CD14-positive monocyte (primary cell): ENCODE measurements at regions not wholly inside any gene's neighbourhood (a gene's known extent, or its start where the extent isn't known, plus 50 kb on each side); places are given as distances from the start of the nearest gene placed in this dataset.
"Not testable (repeated sequence)": the region's sequence is repeated elsewhere in the genome, so short reads cannot be mapped to it uniquely, and the experiment has no call there.

Experiments
- DNase-seq, 3 donors: peaks; one replicate each; pipeline ENCODE4 v3.0.0-alpha.2; 2011 to 2022
- H2AFZ ChIP-seq: 2 replicates; pipeline ENCODE4 v1.6.0; 2012; ENCODE audit warnings: mild to moderate bottlenecking, low read depth, low read length, inconsistent platforms; ENCODE audit not compliant: insufficient read depth, poor library complexity, severe bottlenecking
- H3K27ac ChIP-seq, 2 donors: 1 replicate in 1 of 2; 2 replicates in 1 of 2; pipeline ENCODE4 v1.5.1; 2012 to 2013; ENCODE audit warnings: low read length in 2 of 2, control low read depth in 1 of 2, inconsistent platforms in 1 of 2, low read depth in 1 of 2, mild to moderate bottlenecking in 1 of 2
- H3K27me3 ChIP-seq, 2 donors: one replicate each; pipeline versions ENCODE4 v1.6.0 to v1.6.1; 2011 to 2013; ENCODE audit warnings: low read length in 2 of 2; ENCODE audit not compliant: control insufficient read depth in 2 of 2, insufficient read depth in 2 of 2
- H3K36me3 ChIP-seq, 2 donors: replicated peaks in 1 of 2; 1 replicate in 1 of 2; 2 replicates in 1 of 2; pipeline versions ENCODE4 v1.5.1 to v1.6.1; 2012 to 2013; ENCODE audit warnings: low read length in 2 of 2, control low read depth in 1 of 2, inconsistent platforms in 1 of 2, mild to moderate bottlenecking in 1 of 2; ENCODE audit not compliant: insufficient read depth in 2 of 2, control insufficient read depth in 1 of 2
- H3K4me1 ChIP-seq, 2 donors: 1 replicate in 1 of 2; 2 replicates in 1 of 2; pipeline versions ENCODE4 v1.5.1 to v1.6.1; 2012 to 2013; ENCODE audit warnings: low read length in 2 of 2, control low read depth in 1 of 2, inconsistent platforms in 1 of 2, mild to moderate bottlenecking in 1 of 2, moderate library complexity in 1 of 2; ENCODE audit not compliant: insufficient read depth in 2 of 2, control insufficient read depth in 1 of 2
- H3K4me2 ChIP-seq: replicated peaks from 2 replicates; pipeline ENCODE3; 2012; ENCODE audit warnings: low read length, moderate library complexity, mild to moderate bottlenecking; ENCODE audit not compliant: poor library complexity, severe bottlenecking; ENCODE audit errors: extremely low read depth
- H3K4me3 ChIP-seq, 3 experiments: fragments of 200-600 bp in 1 of 3; sonication (generic) in 1 of 3; replicated peaks in 1 of 3; 1 replicate in 2 of 3; 2 replicates in 1 of 3; pipeline ENCODE4 v1.5.1; 2011 to 2013; ENCODE audit warnings: low read length in 3 of 3, mild to moderate bottlenecking in 3 of 3, control low read depth in 2 of 3, low read depth in 2 of 3, inconsistent platforms in 1 of 3, moderate library complexity in 1 of 3
- H3K79me2 ChIP-seq: 2 replicates; pipeline ENCODE4 v1.6.0; 2012; ENCODE audit warnings: mild to moderate bottlenecking, control low read depth, inconsistent platforms, low read length, moderate library complexity; ENCODE audit not compliant: insufficient read depth
- H3K9ac ChIP-seq: 2 replicates; pipeline ENCODE4 v1.6.0; 2017; ENCODE audit warnings: low read length, mild to moderate bottlenecking; ENCODE audit not compliant: insufficient read depth, poor library complexity, severe bottlenecking
- H3K9me3 ChIP-seq, 2 donors: replicated peaks in 1 of 2; 1 replicate in 1 of 2; 2 replicates in 1 of 2; pipeline versions ENCODE4 v1.5.1 to v1.6.1; 2012 to 2013; ENCODE audit warnings: low read length in 2 of 2, control low read depth in 1 of 2; ENCODE audit not compliant: control insufficient read depth in 1 of 2, insufficient read depth in 1 of 2
- H4K20me1 ChIP-seq: 2 replicates; pipeline ENCODE4 v1.6.0; 2012; ENCODE audit warnings: mild to moderate bottlenecking, low read length, control low read depth, moderate library complexity; ENCODE audit not compliant: insufficient read depth
- H3K27ac Mint-ChIP-seq, 7 donors: one replicate each; pipeline ENCODE4 v1.8.0; 2020; ENCODE audit warnings: mild to moderate bottlenecking in 7 of 7, mixed read lengths in 7 of 7, moderate library complexity in 6 of 7, inconsistent platforms in 2 of 7
- H3K27me3 Mint-ChIP-seq, 3 donors: one replicate each; pipeline ENCODE4 v1.8.0; 2021 to 2022; ENCODE audit warnings: low read depth in 3 of 3, mild to moderate bottlenecking in 3 of 3, mixed read lengths in 3 of 3, moderate library complexity in 3 of 3, inconsistent platforms in 1 of 3
- H3K36me3 Mint-ChIP-seq, 2 donors: one replicate each; pipeline ENCODE4 v1.8.0; 2020; ENCODE audit warnings: mixed read lengths in 2 of 2, inconsistent platforms in 1 of 2, mild to moderate bottlenecking in 1 of 2
- H3K4me1 Mint-ChIP-seq: one replicate; pipeline ENCODE4 v1.8.0; 2020; ENCODE audit warnings: mild to moderate bottlenecking, mixed read lengths
- H3K4me3 Mint-ChIP-seq, 2 donors: one replicate each; pipeline ENCODE4 v1.8.0; 2020; ENCODE audit warnings: mild to moderate bottlenecking in 2 of 2, mixed read lengths in 2 of 2, moderate library complexity in 1 of 2
- H3K9me3 Mint-ChIP-seq, 7 donors: one replicate each; pipeline ENCODE4 v1.8.0; 2020 to 2022; ENCODE audit warnings: mixed read lengths in 7 of 7, mild to moderate bottlenecking in 6 of 7, moderate library complexity in 6 of 7, inconsistent platforms in 2 of 7
- WGBS: methylation state at CpG from one replicate; pipeline ENCODE4 v1.1.5; 2013; ENCODE audit warnings: missing lambda C conversion rate; ENCODE audit not compliant: insufficient coverage; 5-methylcytosine and 5-hydroxymethylcytosine counted together
- intact Hi-C, 2 donors: fragments of 100-400 bp; cut with micrococcal nuclease; formaldehyde crosslinking; loops; one replicate each; pipeline versions ENCODE4 v1.15.0 to v1.15.1; 2023
- TF ChIP-seq, protein P1 (sequence below): fragments of 200-600 bp; IDR thresholded peaks from one replicate; pipeline ENCODE4 v1.8.0; 2022; ENCODE audit warnings: antibody characterized with exemption, mild to moderate bottlenecking

DNA sequence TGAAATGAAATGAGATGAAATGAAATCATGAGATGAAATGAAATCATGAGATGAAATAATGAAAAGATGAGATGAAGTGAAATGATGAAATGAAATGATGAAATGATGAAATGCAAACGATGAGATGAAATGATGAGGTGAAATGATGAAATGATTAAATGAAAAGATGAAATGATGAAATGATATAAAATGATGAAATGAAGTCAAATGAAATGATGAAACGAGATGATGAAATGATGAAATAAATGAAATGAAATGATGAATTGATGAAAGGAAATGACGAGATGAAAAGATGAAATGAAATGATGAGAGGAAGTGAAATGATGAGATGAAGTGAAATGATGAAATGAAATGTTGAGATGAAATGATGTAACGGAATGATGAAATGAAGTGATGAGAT lies 595.6 kb downstream of the TP53TG3F start:
- no peak overlapping the region for H3K4me3 Mint-ChIP-seq
- H3K36me3 Mint-ChIP-seq = no peaks in the 10 kb centered on the region
- peaks cover 0 to 9% of the 10 kb centered on the region in 2 donors for H3K27me3 ChIP-seq
- no peaks in the 10 kb centered on the region for H3K36me3 ChIP-seq
- H3K79me2 ChIP-seq = no peaks in the 10 kb centered on the region
- H3K27ac Mint-ChIP-seq = no peak overlapping the region
- H3K4me2 ChIP-seq = no peak overlapping the region
- H3K4me1 Mint-ChIP-seq = no peaks in the 10 kb centered on the region
- peaks cover 30 to 35% of the 10 kb centered on the region in 2 donors for H3K9me3 ChIP-seq
- TF ChIP-seq, protein P1, sequence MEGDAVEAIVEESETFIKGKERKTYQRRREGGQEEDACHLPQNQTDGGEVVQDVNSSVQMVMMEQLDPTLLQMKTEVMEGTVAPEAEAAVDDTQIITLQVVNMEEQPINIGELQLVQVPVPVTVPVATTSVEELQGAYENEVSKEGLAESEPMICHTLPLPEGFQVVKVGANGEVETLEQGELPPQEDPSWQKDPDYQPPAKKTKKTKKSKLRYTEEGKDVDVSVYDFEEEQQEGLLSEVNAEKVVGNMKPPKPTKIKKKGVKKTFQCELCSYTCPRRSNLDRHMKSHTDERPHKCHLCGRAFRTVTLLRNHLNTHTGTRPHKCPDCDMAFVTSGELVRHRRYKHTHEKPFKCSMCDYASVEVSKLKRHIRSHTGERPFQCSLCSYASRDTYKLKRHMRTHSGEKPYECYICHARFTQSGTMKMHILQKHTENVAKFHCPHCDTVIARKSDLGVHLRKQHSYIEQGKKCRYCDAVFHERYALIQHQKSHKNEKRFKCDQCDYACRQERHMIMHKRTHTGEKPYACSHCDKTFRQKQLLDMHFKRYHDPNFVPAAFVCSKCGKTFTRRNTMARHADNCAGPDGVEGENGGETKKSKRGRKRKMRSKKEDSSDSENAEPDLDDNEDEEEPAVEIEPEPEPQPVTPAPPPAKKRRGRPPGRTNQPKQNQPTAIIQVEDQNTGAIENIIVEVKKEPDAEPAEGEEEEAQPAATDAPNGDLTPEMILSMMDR = no peak
- no peak overlapping the region for H3K9ac ChIP-seq
- no peak overlapping the region for H2AFZ ChIP-seq
- no peaks in the 10 kb centered on the region for H3K4me1 ChIP-seq
- peaks cover 0 to 8% (median 5%) of the 10 kb centered on the region in 3 donors for H3K27me3 Mint-ChIP-seq
- no peak overlapping the region for H3K4me3 ChIP-seq
- H3K27ac ChIP-seq = no peak overlapping the region
- intact Hi-C loops = no loop called here
- peaks cover 11 to 37% (median 29%) of the 10 kb centered on the region in 7 donors for H3K9me3 Mint-ChIP-seq
- no peaks in the 10 kb centered on the region for H4K20me1 ChIP-seq
- no peak for DNase-seq
- WGBS = 56% methylated on average over 4 of the region's 4 CpGs

DNA sequence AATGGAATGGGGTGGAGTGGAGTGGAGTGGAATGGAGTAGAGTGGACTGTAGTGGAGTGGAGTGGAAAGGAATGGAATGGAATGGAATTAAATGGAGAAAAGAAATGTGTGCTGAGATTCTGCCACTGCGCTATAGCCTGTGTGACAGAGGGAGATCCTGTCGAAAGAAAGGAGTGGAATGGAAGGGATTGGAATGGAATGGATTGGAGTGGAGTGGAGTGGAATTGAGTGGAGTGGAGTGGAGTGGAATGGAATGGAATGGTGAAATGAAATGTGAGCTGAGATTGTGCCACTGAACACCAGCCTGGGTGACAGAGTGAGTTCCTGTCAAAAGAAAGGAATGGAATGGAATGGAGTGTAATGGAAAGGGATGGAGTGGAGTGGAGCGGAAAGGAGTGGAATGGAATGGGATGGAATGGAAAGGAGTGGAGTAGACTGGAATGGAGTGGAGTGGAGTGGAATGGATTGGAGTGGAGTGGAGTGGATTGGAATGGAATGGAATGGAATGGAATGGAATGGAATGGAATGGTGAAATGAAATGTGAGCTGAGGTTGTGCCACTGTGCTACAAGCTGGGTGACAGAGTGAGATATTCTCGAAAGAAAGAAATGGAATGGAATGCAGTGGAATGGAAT lies 603.3 kb downstream of the TP53TG3F start:
- 68% methylated on average over 4 of the region's 4 CpGs for WGBS
- H3K4me3 Mint-ChIP-seq, H3K36me3 ChIP-seq, H3K27ac ChIP-seq, intact Hi-C loops, H3K27me3 ChIP-seq, H3K4me1 ChIP-seq, H3K4me2 ChIP-seq, H3K27ac Mint-ChIP-seq, H3K9ac ChIP-seq, H2AFZ ChIP-seq, H4K20me1 ChIP-seq, H3K79me2 ChIP-seq, DNase-seq, H3K36me3 Mint-ChIP-seq, H3K27me3 Mint-ChIP-seq, H3K4me1 Mint-ChIP-seq: not testable (repeated sequence)
- Histone ChIP-seq H3K9me3 (peaks cover 45 to 51% of the 10 kb centered on the region in 2 donors), H3K4me3 (peak overlapping the region in 1 of 3 experiments; percentile 13)
- H3K9me3 Mint-ChIP-seq = peaks cover 34 to 45% (median 41%) of the 10 kb centered on the region in 7 donors

DNA sequence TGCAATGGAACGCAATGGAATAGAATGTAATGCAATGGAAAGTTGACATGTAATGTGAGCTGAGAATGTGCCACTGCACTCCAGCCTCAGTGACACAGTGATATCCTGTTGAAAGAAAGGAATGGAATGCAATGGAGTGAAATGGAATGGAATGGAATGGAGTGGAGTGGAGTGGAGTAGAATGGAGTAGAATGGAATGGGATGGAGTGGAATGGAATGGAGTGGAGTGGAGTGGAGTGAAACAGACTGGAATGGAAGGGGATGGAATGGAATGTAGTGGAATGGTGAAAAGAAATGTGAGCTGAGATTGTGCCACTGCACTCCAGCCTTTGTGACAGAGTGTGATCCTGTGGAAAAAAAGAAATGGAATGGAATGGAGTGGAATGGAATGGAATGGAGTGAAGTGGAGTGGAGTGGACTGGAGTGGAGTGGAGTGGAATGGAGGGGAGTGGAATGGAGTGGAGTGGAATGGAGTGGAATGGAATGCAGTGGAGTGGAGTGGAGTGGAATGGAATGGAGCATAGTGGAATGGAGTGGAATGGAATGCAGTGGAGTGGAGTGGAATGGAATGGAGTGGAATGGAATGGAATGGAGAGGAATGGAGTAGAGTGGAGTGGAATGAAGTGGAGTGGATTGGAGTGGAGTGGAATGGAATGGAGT lies 604.2 kb downstream of the TP53TG3F start:
- H3K4me3 Mint-ChIP-seq, H3K27ac ChIP-seq, H3K27me3 ChIP-seq, H2AFZ ChIP-seq, H3K36me3 Mint-ChIP-seq, DNase-seq, H3K27me3 Mint-ChIP-seq, H3K27ac Mint-ChIP-seq, H3K4me1 ChIP-seq, H3K4me2 ChIP-seq, H3K36me3 ChIP-seq, H3K79me2 ChIP-seq, H3K9ac ChIP-seq, H4K20me1 ChIP-seq, H3K4me1 Mint-ChIP-seq, intact Hi-C loops: not testable (repeated sequence)
- H3K4me3 ChIP-seq = peak overlapping the region in 1 of 3 experiments; percentile 13
- peaks cover 36 to 48% (median 42%) of the 10 kb centered on the region in 7 donors for H3K9me3 Mint-ChIP-seq
- 94% methylated on average over 1 of the region's 1 CpG for WGBS
- H3K9me3 ChIP-seq = peaks cover 41 to 56% of the 10 kb centered on the region in 2 donors

DNA sequence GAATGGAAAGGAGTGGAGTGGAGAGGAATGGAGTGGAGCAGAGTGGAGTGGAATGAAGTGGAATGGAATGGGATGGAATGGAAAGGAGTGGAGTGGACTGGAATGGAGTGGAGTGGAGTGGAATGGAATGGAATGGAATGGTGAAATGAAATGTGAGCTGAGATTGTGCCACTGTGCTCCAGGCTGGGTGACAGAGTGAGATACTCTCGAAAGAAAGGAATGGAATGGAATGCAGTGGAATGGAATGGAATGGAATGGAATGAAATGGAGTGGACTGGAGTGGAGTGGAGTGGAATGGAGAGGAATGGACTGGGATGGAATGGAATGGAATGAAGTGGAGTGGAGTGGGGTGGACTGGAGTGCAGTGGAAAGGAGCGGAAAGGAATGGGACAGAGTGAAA lies 605.2 kb downstream of the TP53TG3F start:
- intact Hi-C loops, H3K4me1 Mint-ChIP-seq, H3K9ac ChIP-seq, H3K27me3 Mint-ChIP-seq, H3K27ac ChIP-seq, H3K79me2 ChIP-seq, H3K36me3 Mint-ChIP-seq, H2AFZ ChIP-seq, DNase-seq, H3K27me3 ChIP-seq, H3K4me2 ChIP-seq, H3K36me3 ChIP-seq, H3K4me3 Mint-ChIP-seq, H3K4me1 ChIP-seq, H4K20me1 ChIP-seq, H3K4me3 ChIP-seq, H3K27ac Mint-ChIP-seq: not testable (repeated sequence)
- WGBS = 69% methylated on average over 2 of the region's 2 CpGs
- peaks cover 36 to 50% (median 42%) of the 10 kb centered on the region in 7 donors for H3K9me3 Mint-ChIP-seq
- peaks cover 49 to 63% of the 10 kb centered on the region in 2 donors for H3K9me3 ChIP-seq
